Neuronal stem cell (in vitro differentiated cells): ENCODE measurements at regions not wholly inside any gene's neighbourhood (a gene's known extent, or its start where the extent isn't known, plus 50 kb on each side); places are given as distances from the start of the nearest gene placed in this dataset.

Source experiments
- DNase-seq: peaks from one replicate; pipeline ENCODE4 v3.0.0-alpha.2; 2013; ENCODE audit warnings: low spot score
- H2AFZ ChIP-seq: one replicate; pipeline ENCODE4 v1.6.1; 2013; ENCODE audit warnings: mild to moderate bottlenecking, low read length, inconsistent platforms
- H2AK5ac ChIP-seq: 2 replicates; pipeline ENCODE4 v1.6.1; 2013; ENCODE audit warnings: low read depth, mild to moderate bottlenecking, inconsistent platforms, low read length, moderate library complexity, mixed read lengths
- H2BK120ac ChIP-seq: 2 replicates; pipeline ENCODE4 v1.6.1; 2013; ENCODE audit warnings: low read depth, mild to moderate bottlenecking, inconsistent platforms, low read length, moderate library complexity, mixed read lengths
- H2BK12ac ChIP-seq: one replicate; pipeline ENCODE4 v1.6.1; 2013; ENCODE audit warnings: low read length, inconsistent platforms
- H2BK15ac ChIP-seq: 2 replicates; pipeline ENCODE4 v1.6.1; 2013; ENCODE audit warnings: mild to moderate bottlenecking, low read length, inconsistent platforms, mixed read lengths
- H2BK5ac ChIP-seq: one replicate; pipeline ENCODE4 v1.6.1; 2013; ENCODE audit warnings: inconsistent platforms, mild to moderate bottlenecking, low read length, moderate library complexity
- H3K14ac ChIP-seq: one replicate; pipeline ENCODE4 v1.6.1; 2013; ENCODE audit warnings: low read length, inconsistent platforms
- H3K18ac ChIP-seq: 2 replicates; pipeline ENCODE4 v1.6.1; 2013; ENCODE audit warnings: low read length, inconsistent platforms
- H3K23ac ChIP-seq: 2 replicates; pipeline ENCODE4 v1.6.1; 2013; ENCODE audit warnings: low read depth, mild to moderate bottlenecking, mixed read lengths, low read length, inconsistent platforms; ENCODE audit not compliant: poor library complexity
- H3K27ac ChIP-seq: replicated peaks from 3 replicates; pipeline ENCODE4 v1.5.1; 2013; ENCODE audit warnings: low read length, inconsistent platforms
- H3K27me3 ChIP-seq, 3 experiments: 2 replicates each; pipeline ENCODE4 v1.6.1; 2013; ENCODE audit warnings: low read length in 3 of 3, mild to moderate bottlenecking in 2 of 3, inconsistent platforms in 1 of 3, low read depth in 1 of 3, mixed read lengths in 1 of 3, moderate library complexity in 1 of 3; ENCODE audit not compliant: control insufficient read depth in 3 of 3, insufficient read depth in 3 of 3
- H3K36me3 ChIP-seq, 2 donors: replicated peaks in 1 of 2; 2 replicates each; pipeline ENCODE4 v1.6.1; 2013; ENCODE audit warnings: low read length in 2 of 2; ENCODE audit not compliant: control insufficient read depth in 2 of 2, insufficient read depth in 2 of 2
- H3K4ac ChIP-seq: 2 replicates; pipeline ENCODE4 v1.6.1; 2013; ENCODE audit warnings: inconsistent platforms, mild to moderate bottlenecking, low read length, moderate library complexity
- H3K4me1 ChIP-seq, 2 donors: 1 replicate in 1 of 2; 2 replicates in 1 of 2; pipeline ENCODE4 v1.6.1; 2013; ENCODE audit warnings: low read length in 2 of 2, low read depth in 1 of 2; ENCODE audit not compliant: control insufficient read depth in 2 of 2, insufficient read depth in 1 of 2
- H3K4me2 ChIP-seq: one replicate; pipeline ENCODE4 v1.6.1; 2013; ENCODE audit warnings: mild to moderate bottlenecking, low read length, inconsistent platforms; ENCODE audit not compliant: insufficient read depth, poor library complexity, severe bottlenecking
- H3K4me3 ChIP-seq, 2 donors: 2 replicates each; pipeline ENCODE4 v1.5.1; 2013; ENCODE audit warnings: low read length in 2 of 2, mild to moderate bottlenecking in 2 of 2, inconsistent platforms in 1 of 2, moderate library complexity in 1 of 2
- H3K79me1 ChIP-seq: one replicate; pipeline ENCODE4 v1.6.1; 2013; ENCODE audit warnings: low read depth, mild to moderate bottlenecking, inconsistent platforms, low read length, moderate library complexity
- H3K9ac ChIP-seq: one replicate; pipeline ENCODE4 v1.6.1; 2013; ENCODE audit warnings: mild to moderate bottlenecking, low read depth, low read length, inconsistent platforms; ENCODE audit not compliant: poor library complexity
- H3K9me3 ChIP-seq, 2 donors: replicated peaks in 1 of 2; 2 replicates each; pipeline versions ENCODE3 to v1.6.1; 2013; ENCODE audit warnings: low read length in 2 of 2, mild to moderate bottlenecking in 2 of 2, inconsistent platforms in 1 of 2, low read depth in 1 of 2, mixed read lengths in 1 of 2, moderate library complexity in 1 of 2; ENCODE audit not compliant: control insufficient read depth in 2 of 2, insufficient read depth in 1 of 2
- H4K8ac ChIP-seq: one replicate; pipeline ENCODE4 v1.6.1; 2013; ENCODE audit warnings: low read depth, mild to moderate bottlenecking, inconsistent platforms, low read length, moderate library complexity
- H4K91ac ChIP-seq: one replicate; pipeline ENCODE4 v1.6.1; 2013; ENCODE audit warnings: low read length, low read depth, mild to moderate bottlenecking, inconsistent platforms; ENCODE audit not compliant: poor library complexity
- WGBS, 2 donors: extraction: QIAGEN DNeasy Blood & Tissue Kit; methylation state at CpG; one replicate each; pipeline ENCODE4 v1.1.7; 2013; ENCODE audit warnings: missing lambda C conversion rate in 2 of 2, mixed read lengths in 1 of 2; ENCODE audit not compliant: insufficient read length in 2 of 2, insufficient replicate concordance in 1 of 2; ENCODE audit errors: extremely low coverage in 2 of 2; 5-methylcytosine and 5-hydroxymethylcytosine counted together

DNA sequence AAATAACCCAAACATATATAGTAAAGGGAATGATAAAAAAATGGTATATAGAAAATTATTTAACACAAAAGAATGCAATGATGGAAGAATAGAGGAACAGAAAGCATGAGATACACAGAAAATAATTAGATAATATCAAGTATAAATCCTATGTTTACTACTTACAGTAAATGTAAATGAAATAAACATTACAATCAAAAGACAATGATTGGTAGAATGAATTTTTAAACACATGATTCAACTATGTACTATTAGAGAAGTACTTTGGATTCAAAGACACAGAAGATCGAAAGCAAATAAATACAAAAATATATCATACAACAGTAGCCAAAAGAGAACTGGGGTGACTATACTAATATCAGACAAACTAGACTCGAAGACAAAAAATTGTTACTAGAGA lies 97.6 kb upstream of the PARD3B start:
- H2BK12ac ChIP-seq: no peak overlapping the region
- no peak overlapping the region for H2AFZ ChIP-seq
- H3K4me1 ChIP-seq: peaks cover 8 to 34% of the 10 kb centered on the region in 2 donors
- no peak overlapping the region for H3K4ac ChIP-seq
- no peaks in the 10 kb centered on the region for H3K27me3 ChIP-seq
- H2BK120ac ChIP-seq: no peak overlapping the region
- no peak overlapping the region for H3K4me3 ChIP-seq
- H3K9ac ChIP-seq: no peak overlapping the region
- no peak overlapping the region for H3K14ac ChIP-seq
- no peak for DNase-seq
- no peak overlapping the region for H3K23ac ChIP-seq
- no peak overlapping the region for H4K91ac ChIP-seq
- no peak overlapping the region for H3K4me2 ChIP-seq
- no peak overlapping the region for H3K18ac ChIP-seq
- no peak overlapping the region for H2BK5ac ChIP-seq
- no peaks in the 10 kb centered on the region for H3K36me3 ChIP-seq
- H3K9me3 ChIP-seq: peaks cover 2 to 18% of the 10 kb centered on the region in 2 donors
- H3K79me1 ChIP-seq: no peaks in the 10 kb centered on the region
- no peak overlapping the region for H2BK15ac ChIP-seq
- no peak overlapping the region for H3K27ac ChIP-seq
- WGBS, 2 donors: no CpG with 5 or more reads among the region's 2 CpGs
- no peak overlapping the region for H4K8ac ChIP-seq
- no peak overlapping the region for H2AK5ac ChIP-seq

DNA sequence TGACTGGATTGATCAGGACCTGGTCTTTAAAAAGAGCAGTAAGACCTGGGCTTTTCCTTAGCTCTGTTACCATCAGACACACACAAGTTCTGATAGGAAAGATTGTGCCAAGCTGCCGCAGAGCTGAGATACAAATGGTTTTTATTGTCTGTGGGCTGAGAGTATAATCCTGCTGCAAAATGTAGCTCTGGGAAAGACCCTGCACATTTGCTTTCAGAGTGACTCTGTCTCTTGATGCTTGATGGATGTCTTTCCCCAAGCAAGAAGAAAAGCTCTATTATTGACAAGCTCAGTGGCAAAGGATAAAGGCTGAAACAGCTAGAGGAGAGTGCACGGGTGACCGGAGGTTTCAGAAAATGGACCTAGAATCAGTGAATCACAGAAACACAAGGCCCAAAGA lies 95.3 kb upstream of the PARD3B start:
- no peak overlapping the region for H3K9ac ChIP-seq
- peak overlapping the region; percentile 67 for H3K27ac ChIP-seq
- H3K4me3 ChIP-seq: no peak overlapping the region

DNA sequence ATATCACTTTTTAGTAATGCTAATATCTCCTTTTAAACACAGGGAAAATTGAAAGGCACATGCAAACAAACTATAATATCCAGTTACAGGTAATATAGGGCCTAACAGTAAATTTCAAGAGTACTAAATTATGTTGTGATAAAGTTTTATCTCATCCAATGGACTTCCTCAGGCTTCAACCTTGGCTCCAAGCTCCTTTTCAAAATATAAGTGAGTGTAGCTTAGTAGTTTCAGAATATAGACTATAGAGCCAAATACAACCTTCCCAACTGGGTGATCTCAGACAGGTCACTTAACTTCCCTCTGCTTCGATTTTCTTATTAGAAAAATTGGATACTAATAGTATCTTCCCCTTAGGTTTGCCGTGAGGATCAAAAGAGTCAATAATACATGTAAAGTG lies 93.5 kb upstream of the PARD3B start:
- H2AFZ ChIP-seq: peak overlapping the region; percentile 59
- no peaks in the 10 kb centered on the region for H3K79me1 ChIP-seq

More for the DNA sequence above, 95.3 kb upstream of the PARD3B start:
- no peak for DNase-seq
- no peak overlapping the region for H2BK15ac ChIP-seq
- H3K79me1 ChIP-seq: no peaks in the 10 kb centered on the region
- no peak overlapping the region for H2BK12ac ChIP-seq
- no peaks in the 10 kb centered on the region for H3K27me3 ChIP-seq
- H3K4me2 ChIP-seq: no peak overlapping the region
- H2AK5ac ChIP-seq: no peak overlapping the region
- H4K91ac ChIP-seq: no peak overlapping the region
- H2BK120ac ChIP-seq: no peak overlapping the region
- H2AFZ ChIP-seq: peak overlapping the region; percentile 61
- no peak overlapping the region for H3K4ac ChIP-seq
- H3K23ac ChIP-seq: no peak overlapping the region
- H4K8ac ChIP-seq: no peak overlapping the region
- no peak overlapping the region for H2BK5ac ChIP-seq
- peaks cover 0 to 5% of the 10 kb centered on the region in 2 donors for H3K9me3 ChIP-seq
- H3K4me1 ChIP-seq: peaks cover 19 to 49% of the 10 kb centered on the region in 2 donors
- H3K36me3 ChIP-seq: no peaks in the 10 kb centered on the region
- WGBS, 2 donors: no CpG with 5 or more reads among the region's 3 CpGs
- H3K18ac ChIP-seq: no peak overlapping the region
- no peak overlapping the region for H3K14ac ChIP-seq

DNA sequence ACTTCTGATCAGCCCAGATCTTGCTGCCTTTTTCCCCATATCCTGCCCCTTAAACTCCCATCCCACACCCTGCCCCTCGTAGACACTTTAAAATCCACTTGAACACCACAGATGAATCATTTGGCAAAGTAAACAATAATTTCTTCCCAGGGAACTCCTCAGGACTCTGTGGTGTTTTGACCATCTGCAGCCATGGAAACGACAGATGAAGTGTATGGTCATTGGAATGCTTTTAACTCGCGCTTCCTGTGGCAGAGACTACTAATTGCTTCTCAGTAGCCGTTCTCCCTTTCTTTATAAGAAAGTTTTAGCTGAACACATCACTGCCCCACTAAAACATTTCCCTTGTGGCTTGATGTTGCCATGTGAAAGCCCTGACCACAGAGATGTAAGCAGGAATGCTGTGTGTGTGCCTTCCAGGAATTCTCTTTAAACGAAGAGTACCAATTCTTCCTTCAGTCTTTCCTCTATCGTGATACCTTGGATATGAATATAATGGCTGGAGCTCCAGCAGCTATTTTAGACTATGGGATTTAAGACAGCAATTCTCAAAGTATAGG lies 92.7 kb upstream of the PARD3B start:
- no peak overlapping the region for H3K4me3 ChIP-seq
- H2BK120ac ChIP-seq: no peak overlapping the region
- no peak overlapping the region for H2BK12ac ChIP-seq
- H2BK5ac ChIP-seq: no peak overlapping the region
- no peak overlapping the region for H4K91ac ChIP-seq
- no peak overlapping the region for H3K23ac ChIP-seq
- H3K9ac ChIP-seq: no peak overlapping the region
- peak overlapping the region; percentile 76 for H3K27ac ChIP-seq
- no peak overlapping the region for H4K8ac ChIP-seq
- H3K79me1 ChIP-seq: no peaks in the 10 kb centered on the region
- H3K9me3 ChIP-seq: peaks cover 2 to 16% of the 10 kb centered on the region in 2 donors
- H3K14ac ChIP-seq: no peak overlapping the region
- H2AK5ac ChIP-seq: no peak overlapping the region
- peak overlapping the region; percentile 59 for H2AFZ ChIP-seq
- no peaks in the 10 kb centered on the region for H3K27me3 ChIP-seq
- no peaks in the 10 kb centered on the region for H3K36me3 ChIP-seq
- peak; percentile 77 for DNase-seq
- H3K4me1 ChIP-seq: peaks cover 20 to 49% of the 10 kb centered on the region in 2 donors
- H3K18ac ChIP-seq: no peak overlapping the region
- no CpG with 5 or more reads among the region's 7 CpGs for WGBS, 2 donors
- H3K4ac ChIP-seq: no peak overlapping the region
- no peak overlapping the region for H3K4me2 ChIP-seq
- no peak overlapping the region for H2BK15ac ChIP-seq

More for the DNA sequence above, 93.5 kb upstream of the PARD3B start:
- H2BK15ac ChIP-seq: no peak overlapping the region
- no peaks in the 10 kb centered on the region for H3K27me3 ChIP-seq
- H2BK120ac ChIP-seq: no peak overlapping the region
- peaks cover 2 to 16% of the 10 kb centered on the region in 2 donors for H3K9me3 ChIP-seq
- H2BK5ac ChIP-seq: no peak overlapping the region
- H4K91ac ChIP-seq: no peak overlapping the region
- H3K4me3 ChIP-seq: peak overlapping the region in 1 of 2 donors; percentile 11
- H2BK12ac ChIP-seq: no peak overlapping the region
- no peak overlapping the region for H3K9ac ChIP-seq
- H4K8ac ChIP-seq: no peak overlapping the region
- H3K4me1 ChIP-seq: peaks cover 20 to 49% of the 10 kb centered on the region in 2 donors
- no peaks in the 10 kb centered on the region for H3K36me3 ChIP-seq
- H3K4me2 ChIP-seq: no peak overlapping the region
- DNase-seq: no peak
- H3K23ac ChIP-seq: no peak overlapping the region
- WGBS, 2 donors: no CpG with 5 or more reads among the region's 2 CpGs
- H3K14ac ChIP-seq: no peak overlapping the region
- no peak overlapping the region for H3K4ac ChIP-seq
- H3K27ac ChIP-seq: peak overlapping the region; percentile 76
- no peak overlapping the region for H3K18ac ChIP-seq
- H2AK5ac ChIP-seq: no peak overlapping the region
